Tibial artery (tissue), 4 donors: ENCODE measurements at regions not wholly inside any gene's neighbourhood (a gene's known extent, or its start where the extent isn't known, plus 50 kb on each side); places are given as distances from the start of the nearest gene placed in this dataset.
A peak's percentile ranks its signal among the peaks of the same experiment; 100 is the strongest.

Experiments
- DNase-seq, 2 donors: peaks; one replicate each; pipeline ENCODE4 v3.0.0-alpha.2; 2019
- H3K27ac ChIP-seq, 2 donors: fragments of 200-600 bp; sonication (generic) in 1 of 2; 1 replicate in 1 of 2; 2 replicates in 1 of 2; pipeline ENCODE4 v1.5.1; 2018 to 2019; ENCODE audit warnings: mild to moderate bottlenecking in 1 of 2
- H3K27me3 ChIP-seq, 2 donors: fragments of 200-600 bp; sonication (generic) in 1 of 2; one replicate each; pipeline versions ENCODE4 v1.5.1 to v1.6.0; 2016 to 2019
- H3K36me3 ChIP-seq, 3 donors: fragments of 200-600 bp; sonication (generic) in 2 of 3; one replicate each; pipeline ENCODE4 v1.5.1; 2016 to 2019; ENCODE audit warnings: mild to moderate bottlenecking in 2 of 3
- H3K4me1 ChIP-seq, 4 donors: fragments of 200-600 bp; sonication (generic) in 2 of 4; 1 replicate in 3 of 4; 2 replicates in 1 of 4; pipeline ENCODE4 v1.5.1; 2016 to 2019
- H3K4me3 ChIP-seq, 2 donors: fragments of 200-600 bp; sonication (generic) in 1 of 2; 1 replicate in 1 of 2; 2 replicates in 1 of 2; pipeline ENCODE4 v1.5.1; 2018 to 2019; ENCODE audit warnings: mild to moderate bottlenecking in 2 of 2
- H3K9me3 ChIP-seq, 3 donors: fragments of 200-600 bp; sonication (generic) in 1 of 3; one replicate each; pipeline ENCODE4 v1.5.1; 2016 to 2019
- intact Hi-C: fragments of 100-400 bp; cut with DNase I; formaldehyde crosslinking; loops from one replicate; pipeline ENCODE4 v1.15.0; 2023; ENCODE audit warnings: low total_unique reads
- TF ChIP-seq, protein P1 (sequence below), 2 experiments: fragments of 200-600 bp in 1 of 2; fragments of 450-650 bp in 1 of 2; IDR thresholded peaks; one replicate each; pipeline ENCODE4 v1.5.1; 2017 to 2019; ENCODE audit warnings: antibody characterized with exemption in 2 of 2, mild to moderate bottlenecking in 1 of 2, moderate library complexity in 1 of 2

DNA sequence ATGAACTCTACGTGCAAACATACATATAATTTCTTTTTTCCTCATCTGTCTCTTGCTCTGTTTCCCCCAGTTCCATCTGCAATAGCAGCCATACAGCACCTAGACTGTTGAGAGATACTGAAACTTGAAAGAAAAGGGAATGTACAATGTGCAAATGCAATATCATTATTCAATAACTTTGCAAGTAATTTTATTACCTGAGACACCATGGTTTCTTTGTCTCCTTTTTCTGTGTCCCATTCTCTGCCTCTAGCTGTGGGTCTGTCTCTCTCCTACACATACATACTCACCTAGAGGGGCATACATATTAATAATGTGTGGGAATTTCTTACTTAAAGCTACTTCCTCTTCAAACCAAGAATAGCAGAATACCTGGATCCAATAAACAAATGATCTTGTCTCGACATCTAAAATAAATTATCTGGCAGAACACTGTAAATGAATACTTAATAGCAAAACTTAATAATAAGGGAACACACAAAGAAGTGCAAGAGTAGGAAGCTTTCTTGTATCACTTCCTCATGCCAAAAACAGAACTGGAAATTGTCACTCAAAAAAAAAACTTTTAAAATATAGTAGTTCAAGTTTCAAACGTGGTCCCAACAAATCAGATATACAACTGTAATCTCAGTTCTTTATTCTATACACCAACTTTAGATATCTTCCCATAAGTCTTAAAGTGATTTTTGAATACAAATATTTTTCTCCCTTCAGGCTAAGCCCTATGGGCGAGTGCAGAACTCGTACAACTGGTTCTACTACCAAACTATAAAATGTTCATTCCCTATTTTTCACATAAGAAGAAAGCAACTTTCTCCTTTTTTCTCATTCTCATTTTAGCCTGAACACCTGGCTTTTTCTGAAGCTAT, 194.6 kb downstream of the NRIP1 start:
- no peaks in the 10 kb centered on the region for H3K4me1 ChIP-seq
- intact Hi-C loops: loop anchor here (10.0 kb wide), 1 partner anchor 615 kb away; no protein-coding TSS in a partner anchor

DNA sequence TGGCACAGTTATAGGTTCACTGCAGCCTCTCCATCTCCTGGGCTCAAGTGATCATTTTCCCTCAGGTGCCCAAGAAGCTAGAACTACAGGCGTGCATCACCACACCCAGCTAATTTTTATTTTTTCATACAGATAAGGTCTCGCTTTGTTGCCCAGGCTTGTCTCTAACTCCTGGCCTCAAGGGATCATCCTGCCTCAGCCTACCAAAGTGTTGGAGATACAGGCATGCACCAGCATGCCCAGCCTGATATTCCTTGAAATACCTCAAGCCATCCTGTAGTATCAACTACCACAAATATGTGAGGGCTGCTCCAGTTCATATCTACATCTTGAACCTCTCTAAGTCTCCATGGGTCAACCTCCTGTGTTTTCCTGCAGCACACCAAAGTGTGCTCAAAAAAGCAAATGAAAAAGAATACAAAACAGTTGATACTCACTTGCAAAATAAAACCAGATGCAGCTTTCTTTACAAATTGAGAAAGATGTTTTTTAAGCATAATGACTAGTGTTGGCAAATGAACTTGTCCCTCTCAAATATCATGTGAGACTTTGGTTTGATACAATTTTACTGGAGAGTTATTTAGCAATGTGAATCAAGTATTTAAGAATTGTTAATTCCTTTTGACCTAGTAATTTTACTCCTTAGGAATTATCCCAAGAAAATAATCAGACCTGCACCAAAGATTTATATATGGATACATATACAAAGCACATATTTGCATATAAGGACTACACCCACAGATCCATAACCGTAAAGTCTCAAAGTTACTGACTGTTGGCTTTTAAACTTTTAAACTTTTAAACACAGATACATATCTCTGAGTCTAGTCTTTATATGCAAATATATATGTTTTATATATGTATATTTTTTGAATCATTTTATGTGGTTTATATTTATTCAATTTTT, 197.7 kb downstream of the NRIP1 start:
- TF ChIP-seq, protein P1, sequence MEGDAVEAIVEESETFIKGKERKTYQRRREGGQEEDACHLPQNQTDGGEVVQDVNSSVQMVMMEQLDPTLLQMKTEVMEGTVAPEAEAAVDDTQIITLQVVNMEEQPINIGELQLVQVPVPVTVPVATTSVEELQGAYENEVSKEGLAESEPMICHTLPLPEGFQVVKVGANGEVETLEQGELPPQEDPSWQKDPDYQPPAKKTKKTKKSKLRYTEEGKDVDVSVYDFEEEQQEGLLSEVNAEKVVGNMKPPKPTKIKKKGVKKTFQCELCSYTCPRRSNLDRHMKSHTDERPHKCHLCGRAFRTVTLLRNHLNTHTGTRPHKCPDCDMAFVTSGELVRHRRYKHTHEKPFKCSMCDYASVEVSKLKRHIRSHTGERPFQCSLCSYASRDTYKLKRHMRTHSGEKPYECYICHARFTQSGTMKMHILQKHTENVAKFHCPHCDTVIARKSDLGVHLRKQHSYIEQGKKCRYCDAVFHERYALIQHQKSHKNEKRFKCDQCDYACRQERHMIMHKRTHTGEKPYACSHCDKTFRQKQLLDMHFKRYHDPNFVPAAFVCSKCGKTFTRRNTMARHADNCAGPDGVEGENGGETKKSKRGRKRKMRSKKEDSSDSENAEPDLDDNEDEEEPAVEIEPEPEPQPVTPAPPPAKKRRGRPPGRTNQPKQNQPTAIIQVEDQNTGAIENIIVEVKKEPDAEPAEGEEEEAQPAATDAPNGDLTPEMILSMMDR (IDR thresholded peaks at IDR 0.05): no peak
- Histone ChIP-seq H3K9me3 (no peaks in the 10 kb centered on the region), H3K4me1 (no peaks in the 10 kb centered on the region), H3K27ac (no peak overlapping the region), H3K36me3 (no peaks in the 10 kb centered on the region), H3K27me3 (no peaks in the 10 kb centered on the region), H3K4me3 (no peak overlapping the region)
- no peak for DNase-seq
- intact Hi-C loops: loop anchor here (10.0 kb wide), 1 partner anchor 618 kb away; no protein-coding TSS in a partner anchor

More for the DNA sequence above, 194.6 kb downstream of the NRIP1 start:
- Histone ChIP-seq H3K27ac (no peak overlapping the region), H3K4me3 (no peak overlapping the region), H3K9me3 (no peaks in the 10 kb centered on the region), H3K36me3 (no peaks in the 10 kb centered on the region), H3K27me3 (no peaks in the 10 kb centered on the region)
- TF ChIP-seq, protein P1 (IDR thresholded peaks at IDR 0.05): no peak
- no peak for DNase-seq

DNA sequence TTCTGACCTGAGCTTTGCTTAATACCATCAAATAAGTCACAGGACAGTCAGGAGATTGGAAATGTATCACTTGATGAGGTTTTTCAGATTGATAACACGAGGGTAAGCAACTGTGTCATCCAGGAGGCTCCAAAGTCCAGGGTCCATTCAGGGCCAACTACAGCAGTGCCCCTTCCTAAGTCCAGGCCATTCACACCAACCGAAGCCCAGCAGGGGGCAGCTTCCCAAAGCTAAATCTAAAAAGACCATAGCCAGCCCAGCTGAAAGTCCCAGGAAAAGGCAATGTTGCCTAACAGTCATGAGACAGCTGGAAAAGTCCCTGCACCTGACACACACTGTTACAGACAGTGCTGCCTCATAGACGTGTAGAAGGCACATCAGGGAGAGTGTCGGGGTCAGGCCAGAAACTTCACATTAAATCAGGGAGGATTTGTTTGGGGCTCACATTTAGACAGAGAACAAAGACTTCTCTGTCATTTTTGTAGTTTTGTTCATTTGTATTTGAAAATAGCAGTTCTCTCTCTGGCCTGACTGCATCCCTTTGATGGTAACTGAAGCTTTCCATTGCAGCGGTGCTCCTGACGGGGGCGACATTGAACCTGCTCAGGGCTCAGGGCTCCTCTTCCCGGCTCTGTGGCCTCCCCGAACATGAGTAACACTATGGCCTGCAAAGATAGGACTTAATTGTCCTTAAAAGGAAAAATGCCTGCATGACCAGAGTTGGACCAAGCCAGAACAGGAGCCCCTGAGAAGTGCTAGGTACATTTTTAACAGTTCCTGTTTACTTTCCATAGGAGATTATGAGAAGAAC, 200.4 kb downstream of the NRIP1 start:
- no peaks in the 10 kb centered on the region for H3K9me3 ChIP-seq
- H3K27ac ChIP-seq: no peak overlapping the region
- TF ChIP-seq, protein P1 (IDR thresholded peaks at IDR 0.05): peak in 1 of 2 experiments; percentile 30
- no peaks in the 10 kb centered on the region for H3K27me3 ChIP-seq
- H3K4me3 ChIP-seq: no peak overlapping the region
- peak in 1 of 2 donors; percentile 54 for DNase-seq
- H3K36me3 ChIP-seq: no peaks in the 10 kb centered on the region
- H3K4me1 ChIP-seq: no peaks in the 10 kb centered on the region
- intact Hi-C loops: loop anchor here (10.0 kb wide), 1 partner anchor 620 kb away; no protein-coding TSS in a partner anchor

DNA sequence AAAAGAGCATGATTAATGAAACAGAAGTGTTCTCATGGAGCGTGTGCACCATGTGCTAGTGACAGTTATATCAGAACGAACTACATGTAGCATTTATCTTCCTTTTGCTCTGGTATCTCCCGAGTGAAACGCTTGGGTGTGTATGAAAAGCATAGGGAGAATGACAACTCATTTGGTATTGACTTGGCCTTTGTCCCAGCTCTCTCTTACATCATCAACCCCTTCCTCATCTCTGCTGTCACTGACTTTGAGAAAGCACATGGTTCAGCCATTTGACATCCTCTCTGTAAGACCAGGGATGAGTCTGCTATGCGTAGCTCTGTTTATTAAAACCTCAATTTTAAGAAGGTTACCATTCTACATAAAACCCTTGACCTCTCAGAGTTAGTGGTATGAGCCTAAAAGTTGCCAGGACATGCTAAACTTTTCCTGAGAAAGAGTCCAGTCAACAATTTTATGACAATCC, 201.0 kb downstream of the NRIP1 start:
- no peaks in the 10 kb centered on the region for H3K27me3 ChIP-seq
- H3K27ac ChIP-seq: no peak overlapping the region
- no peaks in the 10 kb centered on the region for H3K4me1 ChIP-seq
- no peak overlapping the region for H3K4me3 ChIP-seq
- H3K36me3 ChIP-seq: no peaks in the 10 kb centered on the region
- H3K9me3 ChIP-seq: no peaks in the 10 kb centered on the region
- DNase-seq: no peak
- TF ChIP-seq, protein P1 (IDR thresholded peaks at IDR 0.05): no peak
- intact Hi-C loops: loop anchor here (10.0 kb wide), 1 partner anchor 621 kb away; no protein-coding TSS in a partner anchor
